H1 (cell line): ENCODE measurements at regions not wholly inside any gene's neighbourhood (a gene's known extent, or its start where the extent isn't known, plus 50 kb on each side); places are given as distances from the start of the nearest gene placed in this dataset.

Experiments
- CTCF ChIA-PET: fragments of 300-600 bp; sonication (Branson Sonifier 250); formaldehyde crosslinking; loops from one replicate; lab custom pipeline; 2021; ENCODE audit not compliant: partially characterized antibody; lab: Charles Lee
- POLR2A ChIA-PET: fragments of 300-600 bp; sonication (Branson Sonifier 250); formaldehyde crosslinking; loops from one replicate; lab custom pipeline; 2021; ENCODE audit warnings: inconsistent platforms; ENCODE audit not compliant: partially characterized antibody; lab: Charles Lee
- DNase-seq, 2 experiments: peaks; one replicate each; pipeline versions ENCODE4 v3.0.0 to v3.0.0-alpha.2; 2010 to 2022; ENCODE audit warnings: low spot score in 2 of 2, low read depth in 1 of 2, mixed read lengths in 1 of 2
- FAIRE-seq: peaks from 2 replicates; lab custom pipeline; 2011; peaks lifted over from hg19 to GRCh38; lab: Jason Lieb, UNC
- H2AFZ ChIP-seq: 2 replicates; pipeline ENCODE4 v1.8.1; 2012; ENCODE audit warnings: low read length, inconsistent platforms
- H2AK5ac ChIP-seq: 2 replicates; pipeline ENCODE4 v1.6.1; 2013; ENCODE audit warnings: low read depth, low read length
- H2BK120ac ChIP-seq: replicated peaks from 2 replicates; pipeline ENCODE3; 2013; ENCODE audit warnings: low read depth, low read length, inconsistent platforms
- H2BK12ac ChIP-seq: 2 replicates; pipeline ENCODE4 v1.6.1; 2013; ENCODE audit warnings: low read depth, low read length
- H2BK15ac ChIP-seq: 2 replicates; pipeline ENCODE4 v1.6.1; 2013; ENCODE audit warnings: low read length
- H2BK20ac ChIP-seq: 2 replicates; pipeline ENCODE4 v1.6.1; 2013; ENCODE audit warnings: low read length
- H2BK5ac ChIP-seq: 2 replicates; pipeline ENCODE4 v1.6.1; 2013; ENCODE audit warnings: low read depth, low read length
- H3K14ac ChIP-seq: 2 replicates; pipeline ENCODE4 v1.6.1; 2013; ENCODE audit warnings: inconsistent platforms; ENCODE audit not compliant: insufficient read length
- H3K18ac ChIP-seq: 2 replicates; pipeline ENCODE4 v1.6.1; 2013; ENCODE audit warnings: low read length; ENCODE audit errors: extremely low read depth
- H3K23ac ChIP-seq: 2 replicates; pipeline ENCODE4 v1.6.1; 2013; ENCODE audit warnings: inconsistent platforms; ENCODE audit not compliant: insufficient read length
- H3K23me2 ChIP-seq: 2 replicates; pipeline ENCODE4 v1.6.1; 2013; ENCODE audit warnings: low read depth, low read length
- H3K27ac ChIP-seq: 2 replicates; pipeline ENCODE4 v1.6.1; 2011; ENCODE audit warnings: low read depth, low read length, inconsistent platforms
- H3K27me3 ChIP-seq, 4 experiments: replicated peaks in 1 of 4; 1 replicate in 1 of 4; 2 replicates in 3 of 4; pipeline versions ENCODE4 v1.6.1 to v1.8.1; 2011 to 2013; ENCODE audit warnings: low read length in 3 of 4, mild to moderate bottlenecking in 3 of 4, inconsistent platforms in 2 of 4, mixed read lengths in 2 of 4, moderate library complexity in 1 of 4; ENCODE audit not compliant: control insufficient read depth in 3 of 4, insufficient read depth in 3 of 4; ENCODE audit errors: extremely low read depth in 1 of 4
- H3K36me3 ChIP-seq, 4 experiments: 2 replicates each; pipeline versions ENCODE4 v1.6.1 to v1.8.1; 2011 to 2013; ENCODE audit warnings: mild to moderate bottlenecking in 4 of 4, low read length in 3 of 4, moderate library complexity in 2 of 4, control low read depth in 1 of 4, inconsistent platforms in 1 of 4; ENCODE audit not compliant: insufficient read depth in 4 of 4, control insufficient read depth in 2 of 4
- H3K4ac ChIP-seq: replicated peaks from 2 replicates; pipeline ENCODE3; 2013; ENCODE audit warnings: low read length, low read depth, mixed read lengths, inconsistent platforms; ENCODE audit not compliant: insufficient read length
- H3K4me1 ChIP-seq, 4 experiments: replicated peaks in 1 of 4; 1 replicate in 1 of 4; 2 replicates in 3 of 4; pipeline versions ENCODE4 v1.6.1 to v1.8.1; 2011 to 2013; ENCODE audit warnings: low read length in 3 of 4, inconsistent platforms in 2 of 4, mixed read lengths in 1 of 4; ENCODE audit not compliant: insufficient read depth in 4 of 4, control insufficient read depth in 3 of 4
- H3K4me2 ChIP-seq, 2 experiments: 2 replicates each; pipeline versions ENCODE4 v1.6.1 to v1.8.1; 2011 to 2013; ENCODE audit warnings: low read depth in 2 of 2, low read length in 2 of 2, control low read depth in 1 of 2, inconsistent platforms in 1 of 2, mild to moderate bottlenecking in 1 of 2; ENCODE audit not compliant: insufficient read depth in 1 of 2
- H3K4me3 ChIP-seq, 4 experiments: fragments of 200-600, 300-600 bp in 1 of 4; sonication (generic), shearing (Covaris generic), sonication (Bioruptor Twin) in 1 of 4; 2 replicates each; pipeline versions ENCODE4 v1.5.1 to v1.8.1; 2011 to 2016; ENCODE audit warnings: low read length in 4 of 4, low read depth in 3 of 4, control low read depth in 2 of 4, inconsistent platforms in 2 of 4, mild to moderate bottlenecking in 2 of 4, mixed read lengths in 1 of 4, moderate library complexity in 1 of 4; ENCODE audit not compliant: insufficient read depth in 2 of 4; ENCODE audit errors: extremely low read depth in 1 of 4
- H3K56ac ChIP-seq: replicated peaks from 2 replicates; pipeline ENCODE3; 2013; ENCODE audit warnings: low read depth, mild to moderate bottlenecking, mixed read lengths, low read length, inconsistent platforms; ENCODE audit not compliant: insufficient read length
- H3K79me1 ChIP-seq: 2 replicates; pipeline ENCODE4 v1.6.1; 2013; ENCODE audit warnings: low read depth, low read length, control low read depth
- H3K79me2 ChIP-seq, 2 experiments: 2 replicates each; pipeline versions ENCODE4 v1.6.1 to v1.8.1; 2012 to 2013; ENCODE audit warnings: low read length in 2 of 2, mild to moderate bottlenecking in 2 of 2, inconsistent platforms in 1 of 2; ENCODE audit not compliant: insufficient read depth in 2 of 2, control insufficient read depth in 1 of 2
- H3K9ac ChIP-seq, 4 experiments: replicated peaks in 1 of 4; 1 replicate in 1 of 4; 2 replicates in 3 of 4; pipeline versions ENCODE4 v1.6.1 to v1.8.1; 2011 to 2013; ENCODE audit warnings: low read depth in 3 of 4, low read length in 3 of 4, control low read depth in 2 of 4, mild to moderate bottlenecking in 2 of 4, moderate library complexity in 2 of 4, inconsistent platforms in 1 of 4; ENCODE audit errors: extremely low read depth in 1 of 4
- H3K9me3 ChIP-seq, 2 experiments: 2 replicates each; pipeline versions ENCODE4 v1.6.1 to v1.8.1; 2012 to 2013; ENCODE audit warnings: mild to moderate bottlenecking in 2 of 2, moderate library complexity in 2 of 2, control low read depth in 1 of 2, inconsistent platforms in 1 of 2, low read depth in 1 of 2, low read length in 1 of 2, mixed read lengths in 1 of 2; ENCODE audit not compliant: insufficient read depth in 2 of 2
- H4K20me1 ChIP-seq, 2 experiments: replicated peaks in 1 of 2; 2 replicates each; pipeline versions ENCODE3 to v1.8.1; 2011 to 2013; ENCODE audit warnings: inconsistent platforms in 2 of 2, low read length in 2 of 2, mild to moderate bottlenecking in 1 of 2; ENCODE audit not compliant: insufficient read depth in 2 of 2, control insufficient read depth in 1 of 2
- H4K5ac ChIP-seq: 2 replicates; pipeline ENCODE4 v1.6.1; 2013; ENCODE audit warnings: low read length, low read depth, mixed read lengths, inconsistent platforms; ENCODE audit not compliant: insufficient read length
- H4K8ac ChIP-seq: 2 replicates; pipeline ENCODE4 v1.8.0; 2013; ENCODE audit warnings: mild to moderate bottlenecking, moderate library complexity, low read length, inconsistent platforms; ENCODE audit not compliant: insufficient read depth; ENCODE audit errors: extremely low read depth
- H4K91ac ChIP-seq: replicated peaks from 2 replicates; pipeline ENCODE3; 2013; ENCODE audit warnings: low read length, mixed read lengths, inconsistent platforms; ENCODE audit not compliant: insufficient read length
- BACH1 ChIP-seq: IDR thresholded peaks from 2 replicates; pipeline ENCODE4 v1.6.1; 2012; ENCODE audit warnings: low read length, improper control_type of control experiment
- BCL11A ChIP-seq, 2 experiments: IDR thresholded peaks; one replicate each; pipeline ENCODE4 v1.6.1; 2011; ENCODE audit warnings: low read depth in 2 of 2, low read length in 2 of 2, mild to moderate bottlenecking in 2 of 2
- CHD2 ChIP-seq: IDR thresholded peaks from 2 replicates; pipeline ENCODE4 v1.6.1; 2012; ENCODE audit warnings: low read length, improper control_type of control experiment
- CREB1 ChIP-seq: IDR thresholded peaks from 2 replicates; pipeline ENCODE4 v1.6.1; 2012; ENCODE audit warnings: inconsistent platforms
- WGBS, 2 experiments: shearing (Covaris generic) in 1 of 2; methylation state at CpG; one replicate each; pipeline versions ENCODE4 v1.1.6 to v1.1.7; 2013 to 2015; ENCODE audit warnings: low lambda C conversion rate in 2 of 2, mixed read lengths in 2 of 2, inconsistent platforms in 1 of 2, low coverage in 1 of 2, missing lambda C conversion rate in 1 of 2; ENCODE audit not compliant: insufficient replicate concordance in 2 of 2, insufficient coverage in 1 of 2, insufficient read length in 1 of 2; ENCODE audit errors: extremely low coverage in 1 of 2, missing lambda C conversion rate in 1 of 2; 5-methylcytosine and 5-hydroxymethylcytosine counted together

DNA sequence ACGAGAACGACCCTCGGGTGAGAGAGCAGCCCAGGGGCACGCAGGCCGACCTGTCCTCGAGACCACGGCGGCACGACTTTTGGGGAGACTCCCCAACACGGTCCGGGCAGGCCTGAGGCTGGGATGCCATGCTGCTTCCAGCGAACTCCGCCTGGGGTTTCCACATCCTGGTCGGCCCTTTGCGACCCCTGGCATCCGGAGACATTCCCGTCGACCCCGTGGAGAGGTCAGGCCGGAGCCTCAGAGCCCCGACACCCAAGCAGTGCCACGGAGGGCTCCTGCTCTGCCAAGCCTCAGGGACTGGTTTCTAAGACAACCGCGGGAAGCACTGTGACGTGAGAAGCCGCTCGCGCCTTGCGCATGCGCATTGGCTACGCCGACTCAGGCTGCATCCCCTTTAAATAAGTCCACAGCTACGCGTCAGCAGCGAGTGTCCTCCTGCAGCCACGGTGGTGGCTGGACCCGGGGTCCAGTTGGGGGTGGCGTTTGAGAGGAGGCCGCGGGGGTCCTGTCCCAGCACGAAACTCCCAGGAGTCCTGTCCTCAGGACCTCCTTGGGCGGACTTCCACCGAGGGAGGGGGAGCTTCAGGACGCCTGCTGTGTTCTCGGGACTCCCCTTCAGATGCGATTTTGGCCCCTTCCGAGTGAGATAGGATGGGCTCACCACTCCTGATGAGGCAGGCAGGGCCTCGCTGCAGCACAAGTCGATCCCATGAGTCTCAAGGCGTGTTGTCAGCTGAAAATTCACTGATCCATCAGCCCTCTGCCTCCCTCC is 1089.3 kb upstream of the DEFB115 start:
- H4K8ac ChIP-seq: no peak overlapping the region
- H3K36me3 ChIP-seq: no peaks in the 10 kb centered on the region
- no peaks in the 10 kb centered on the region for H3K23me2 ChIP-seq
- no peak overlapping the region for H2BK12ac ChIP-seq
- H3K23ac ChIP-seq: no peak overlapping the region
- H4K91ac ChIP-seq: no peak overlapping the region
- no peak overlapping the region for H3K4ac ChIP-seq
- no peak overlapping the region for H4K5ac ChIP-seq
- no peak overlapping the region for H3K14ac ChIP-seq
- no peaks in the 10 kb centered on the region for H4K20me1 ChIP-seq
- TF ChIP-seq BCL11A (IDR thresholded peaks at IDR 0.05; ENCODE audit: low read depth in 2 of 2, low read length in 2 of 2) (no peak), CREB1 (no peak), CHD2 (no peak), BACH1 (no peak)
- CTCF ChIA-PET: no interaction called here
- H3K27ac ChIP-seq: no peak overlapping the region
- H3K79me2 ChIP-seq: no peaks in the 10 kb centered on the region
- no peak overlapping the region for H2BK5ac ChIP-seq
- no peak overlapping the region for H3K4me3 ChIP-seq
- H2AK5ac ChIP-seq: no peak overlapping the region
- no peak for DNase-seq
- H3K18ac ChIP-seq: no peak overlapping the region
- no peak overlapping the region for H2BK15ac ChIP-seq
- no peak for FAIRE-seq
- POLR2A ChIA-PET: no interaction called here
- no peak overlapping the region for H3K4me2 ChIP-seq
- H3K56ac ChIP-seq: no peak overlapping the region
- H2BK20ac ChIP-seq: no peak overlapping the region
- no peak overlapping the region for H2BK120ac ChIP-seq
- peaks cover 19 to 35% of the 10 kb centered on the region in 2 experiments; a peak in 3 of 4 replicates for H3K9me3 ChIP-seq
- H2AFZ ChIP-seq: no peak overlapping the region
- no peak overlapping the region for H3K9ac ChIP-seq
- 89% methylated on average over 39 of the region's 50 CpGs; no CpG with 5 or more reads in 1 of the 2 experiments for WGBS, 2 experiments
- no peaks in the 10 kb centered on the region for H3K79me1 ChIP-seq
- no peaks in the 10 kb centered on the region for H3K27me3 ChIP-seq
- H3K4me1 ChIP-seq: no peaks in the 10 kb centered on the region
